Gastroesophageal sphincter (tissue), 4 donors: ENCODE measurements at regions not wholly inside any gene's neighbourhood (a gene's known extent, or its start where the extent isn't known, plus 50 kb on each side); places are given as distances from the start of the nearest gene placed in this dataset.

Experiments
- ATAC-seq: fragments of 150-250 bp; one replicate; pipeline ENCODE4 v1.9.1; 2016; ENCODE audit warnings: mild to moderate bottlenecking, moderate library complexity
- H3K27ac ChIP-seq, 4 donors: fragments of 200-600 bp; sonication (generic) in 3 of 4; 1 replicate in 3 of 4; 2 replicates in 1 of 4; pipeline ENCODE4 v1.5.1; 2016 to 2019
- H3K27me3 ChIP-seq: fragments of 200-600 bp; sonication (generic); one replicate; pipeline ENCODE4 v1.5.1; 2019
- H3K36me3 ChIP-seq, 2 donors: fragments of 200-600 bp; sonication (generic); one replicate each; pipeline ENCODE4 v1.5.1; 2019; ENCODE audit warnings: control low read depth in 1 of 2
- H3K4me1 ChIP-seq, 3 donors: fragments of 200-600 bp; sonication (generic); 1 replicate in 2 of 3; 2 replicates in 1 of 3; pipeline ENCODE4 v1.5.1; 2016 to 2019; ENCODE audit warnings: control low read depth in 2 of 3
- H3K4me3 ChIP-seq, 2 donors: fragments of 200-600 bp; sonication (generic); one replicate each; pipeline ENCODE4 v1.5.1; 2019; ENCODE audit warnings: mild to moderate bottlenecking in 1 of 2, moderate library complexity in 1 of 2
- H3K9me3 ChIP-seq, 3 donors: fragments of 200-600 bp; sonication (generic); one replicate each; pipeline ENCODE4 v1.5.1; 2017 to 2019; ENCODE audit warnings: control low read depth in 2 of 3
- EP300 ChIP-seq: sonication (generic); formaldehyde crosslinking; IDR thresholded peaks from one replicate; pipeline ENCODE4 v1.6.1; 2017; ENCODE audit warnings: antibody characterized with exemption, mild to moderate bottlenecking
- POLR2A ChIP-seq, 2 donors: fragments of 450-650 bp; IDR thresholded peaks; one replicate each; pipeline ENCODE4 v1.6.1; 2017; ENCODE audit warnings: antibody characterized with exemption in 2 of 2, mild to moderate bottlenecking in 2 of 2, moderate library complexity in 1 of 2
- POLR2AphosphoS5 ChIP-seq: sonication (generic); formaldehyde crosslinking; IDR thresholded peaks from one replicate; pipeline ENCODE4 v1.6.1; 2017; ENCODE audit warnings: antibody characterized with exemption
- WGBS, 2 donors: methylation state at CpG; one replicate each; pipeline ENCODE4 v1.1.5; 2018; ENCODE audit warnings: low coverage in 1 of 2; 5-methylcytosine and 5-hydroxymethylcytosine counted together
- TF ChIP-seq, protein P1 (sequence below), 4 experiments: fragments of 200-600 bp in 2 of 4; fragments of 450-650 bp in 2 of 4; sonication (generic) in 1 of 4; IDR thresholded peaks; one replicate each; pipeline ENCODE4 v1.5.1; 2017 to 2019; ENCODE audit warnings: antibody characterized with exemption in 4 of 4, mild to moderate bottlenecking in 2 of 4, moderate library complexity in 2 of 4

DNA sequence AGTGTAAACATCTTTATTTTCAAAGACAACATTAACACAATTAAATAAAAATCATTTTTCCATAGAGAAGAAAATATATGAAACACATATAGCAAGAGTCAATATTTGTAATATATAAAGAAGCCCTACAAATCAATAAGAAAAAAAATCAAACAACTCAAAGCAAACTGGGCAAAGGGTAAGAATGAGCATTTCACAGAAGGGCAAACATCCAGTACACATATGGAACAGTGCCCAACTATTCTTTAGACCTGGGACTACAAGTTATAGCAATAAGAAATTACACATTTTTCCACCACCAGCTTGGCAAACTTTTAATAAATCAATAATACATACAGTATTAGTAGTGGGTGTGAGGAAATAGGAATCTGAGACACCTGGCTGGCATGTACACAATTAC is 324.1 kb downstream of the CYP26B1 start:
- H3K36me3 ChIP-seq = no peaks in the 10 kb centered on the region
- H3K9me3 ChIP-seq = peaks cover 0 to 5% (median 0%) of the 10 kb centered on the region in 3 donors
- no peaks in the 10 kb centered on the region for H3K4me1 ChIP-seq
- no peak overlapping the region for H3K4me3 ChIP-seq
- H3K27ac ChIP-seq = no peak overlapping the region
- H3K27me3 ChIP-seq = no peaks in the 10 kb centered on the region
- TF ChIP-seq POLR2A (IDR thresholded peaks at IDR 0.05) (no peak), EP300 (no peak), POLR2AphosphoS5 (no peak)
- TF ChIP-seq, protein P1, sequence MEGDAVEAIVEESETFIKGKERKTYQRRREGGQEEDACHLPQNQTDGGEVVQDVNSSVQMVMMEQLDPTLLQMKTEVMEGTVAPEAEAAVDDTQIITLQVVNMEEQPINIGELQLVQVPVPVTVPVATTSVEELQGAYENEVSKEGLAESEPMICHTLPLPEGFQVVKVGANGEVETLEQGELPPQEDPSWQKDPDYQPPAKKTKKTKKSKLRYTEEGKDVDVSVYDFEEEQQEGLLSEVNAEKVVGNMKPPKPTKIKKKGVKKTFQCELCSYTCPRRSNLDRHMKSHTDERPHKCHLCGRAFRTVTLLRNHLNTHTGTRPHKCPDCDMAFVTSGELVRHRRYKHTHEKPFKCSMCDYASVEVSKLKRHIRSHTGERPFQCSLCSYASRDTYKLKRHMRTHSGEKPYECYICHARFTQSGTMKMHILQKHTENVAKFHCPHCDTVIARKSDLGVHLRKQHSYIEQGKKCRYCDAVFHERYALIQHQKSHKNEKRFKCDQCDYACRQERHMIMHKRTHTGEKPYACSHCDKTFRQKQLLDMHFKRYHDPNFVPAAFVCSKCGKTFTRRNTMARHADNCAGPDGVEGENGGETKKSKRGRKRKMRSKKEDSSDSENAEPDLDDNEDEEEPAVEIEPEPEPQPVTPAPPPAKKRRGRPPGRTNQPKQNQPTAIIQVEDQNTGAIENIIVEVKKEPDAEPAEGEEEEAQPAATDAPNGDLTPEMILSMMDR (IDR thresholded peaks at IDR 0.05) = no peak
- no peak for ATAC-seq

DNA sequence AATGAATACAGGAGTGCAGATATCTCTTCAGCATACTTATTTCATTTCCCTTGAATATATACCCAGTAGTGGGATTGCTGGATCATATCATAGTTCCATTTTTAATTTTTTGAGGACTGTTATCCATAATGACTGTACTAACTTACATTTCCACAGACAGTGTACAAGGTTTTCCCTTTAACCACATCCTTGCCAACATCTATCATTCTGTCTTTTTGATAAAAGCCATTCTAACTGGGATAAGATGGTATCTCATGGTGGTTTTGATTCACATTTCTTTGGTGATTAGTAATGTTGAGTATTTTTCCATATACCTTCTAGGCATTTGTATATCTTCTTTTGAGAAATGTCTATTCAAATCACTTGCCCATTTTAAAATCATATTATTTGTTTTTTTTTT is 325.2 kb downstream of the CYP26B1 start:
- Histone ChIP-seq H3K27ac (no peak overlapping the region), H3K36me3 (no peaks in the 10 kb centered on the region)
- no peak for ATAC-seq

DNA sequence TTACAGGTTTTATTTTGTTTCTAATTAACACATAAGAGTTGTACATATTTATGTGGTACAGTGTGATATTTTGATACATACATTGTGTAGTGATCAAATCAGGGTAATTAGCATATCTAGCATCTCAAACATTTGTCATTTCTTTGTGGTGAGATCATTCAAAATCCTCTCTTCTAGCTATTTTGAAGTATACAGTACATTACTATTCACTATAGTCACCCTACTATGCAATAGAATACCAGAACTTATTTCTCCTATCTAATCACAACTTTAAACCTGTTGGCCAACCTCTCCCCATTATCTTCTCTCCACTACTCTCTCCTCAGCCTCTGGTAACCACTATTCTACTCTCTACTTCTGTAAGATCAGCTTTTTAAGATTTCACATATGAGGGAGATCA is 325.8 kb downstream of the CYP26B1 start:
- ATAC-seq = no peak
- no peak for TF ChIP-seq POLR2AphosphoS5
- no peak for TF ChIP-seq EP300
- TF ChIP-seq, protein P1 (IDR thresholded peaks at IDR 0.05) = no peak
- TF ChIP-seq POLR2A (IDR thresholded peaks at IDR 0.05) = no peak
- Histone ChIP-seq H3K27ac (no peak overlapping the region), H3K27me3 (no peaks in the 10 kb centered on the region), H3K4me1 (no peaks in the 10 kb centered on the region), H3K9me3 (peaks cover 0 to 5% (median 0%) of the 10 kb centered on the region in 3 donors), H3K4me3 (no peak overlapping the region), H3K36me3 (no peaks in the 10 kb centered on the region)

More for the DNA sequence above, 325.2 kb downstream of the CYP26B1 start:
- no peak for TF ChIP-seq POLR2AphosphoS5
- TF ChIP-seq, protein P1 (IDR thresholded peaks at IDR 0.05) = no peak
- TF ChIP-seq EP300 = no peak
- TF ChIP-seq POLR2A (IDR thresholded peaks at IDR 0.05) = no peak
- H3K27me3 ChIP-seq = no peaks in the 10 kb centered on the region
- H3K9me3 ChIP-seq = peaks cover 0 to 5% (median 0%) of the 10 kb centered on the region in 3 donors
- H3K4me3 ChIP-seq = no peak overlapping the region
- no peaks in the 10 kb centered on the region for H3K4me1 ChIP-seq

DNA sequence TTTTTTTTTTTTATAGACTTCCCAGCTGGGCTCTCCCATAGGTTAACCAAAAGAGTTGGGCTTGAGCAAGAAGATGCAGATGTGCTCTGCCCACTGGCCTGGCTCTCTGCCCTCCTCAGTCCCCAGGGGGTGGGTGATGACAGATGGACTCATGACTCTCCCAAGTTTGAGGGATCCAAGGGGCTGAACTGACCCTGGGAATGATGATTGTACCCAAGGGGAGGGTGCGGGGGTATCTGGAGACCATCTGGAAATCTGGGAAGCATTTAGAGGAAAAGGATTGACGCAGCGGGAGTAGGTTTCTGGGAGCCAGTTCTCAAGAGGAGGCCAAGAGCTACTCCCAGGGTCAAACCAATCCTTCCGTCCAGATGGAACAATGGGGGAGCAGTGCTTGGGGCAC is 330.8 kb downstream of the CYP26B1 start:
- TF ChIP-seq, protein P1 (IDR thresholded peaks at IDR 0.05) = no peak
- no peak for TF ChIP-seq POLR2A (IDR thresholded peaks at IDR 0.05)
- TF ChIP-seq EP300 = no peak
- no peak for TF ChIP-seq POLR2AphosphoS5
- Histone ChIP-seq H3K27ac (no peak overlapping the region), H3K4me3 (no peak overlapping the region), H3K9me3 (no peaks in the 10 kb centered on the region), H3K4me1 (no peaks in the 10 kb centered on the region), H3K27me3 (no peaks in the 10 kb centered on the region), H3K36me3 (no peaks in the 10 kb centered on the region)
- WGBS, 2 donors = 91 to 97% methylated on average over 4 of the region's 4 CpGs
- no peak for ATAC-seq

DNA sequence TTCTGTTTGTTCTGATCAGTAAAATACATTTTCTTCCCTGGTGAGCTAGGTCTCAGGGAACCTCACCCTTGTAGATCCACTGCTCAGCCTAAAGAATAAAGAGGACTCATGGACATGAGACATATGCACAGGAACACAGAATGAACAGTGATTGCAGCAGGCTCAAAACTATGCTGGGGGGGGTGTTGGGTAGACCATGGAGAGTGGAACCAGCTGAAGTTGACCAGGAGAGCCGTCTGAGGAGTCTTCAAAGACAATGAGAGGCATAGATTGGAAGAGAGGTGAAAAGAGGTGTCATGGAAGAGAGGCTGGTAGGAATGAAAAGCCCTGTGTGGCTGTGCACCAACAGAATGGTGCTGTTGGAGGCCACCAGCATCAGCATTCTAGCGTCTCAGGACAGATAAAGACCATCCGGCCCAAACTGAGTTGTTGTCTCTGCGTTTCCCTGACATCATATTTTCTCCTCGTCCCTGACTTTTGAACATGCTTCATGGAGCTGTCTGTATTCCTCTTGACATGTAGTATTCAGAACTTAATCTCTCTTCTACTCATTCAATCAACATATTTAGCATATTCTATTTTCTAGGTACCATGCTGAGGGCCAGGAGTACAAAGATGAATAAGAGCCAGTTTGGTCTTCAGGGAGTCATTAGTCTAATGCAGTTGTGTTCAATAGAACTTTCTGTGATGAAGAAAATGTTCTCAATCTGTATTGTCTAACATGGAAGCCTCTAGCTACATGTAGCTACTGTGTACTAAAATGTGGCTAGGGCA is 331.8 kb downstream of the CYP26B1 start:
- TF ChIP-seq POLR2AphosphoS5 = no peak
- no peak for TF ChIP-seq EP300
- TF ChIP-seq, protein P1 (IDR thresholded peaks at IDR 0.05) = no peak
- TF ChIP-seq POLR2A (IDR thresholded peaks at IDR 0.05) = no peak
- H3K9me3 ChIP-seq = no peaks in the 10 kb centered on the region
- H3K4me3 ChIP-seq = no peak overlapping the region
- ATAC-seq = no peak
- H3K27me3 ChIP-seq = no peaks in the 10 kb centered on the region
- 93 to 96% methylated on average over 5 of the region's 5 CpGs for WGBS, 2 donors
- H3K4me1 ChIP-seq = no peaks in the 10 kb centered on the region
- H3K27ac ChIP-seq = no peak overlapping the region
- H3K36me3 ChIP-seq = no peaks in the 10 kb centered on the region
